ENCODE measurements at regions not wholly inside any gene's neighbourhood (a gene's known extent, or its start where the extent isn't known, plus 50 kb on each side); places are given as distances from the start of the nearest gene placed in this dataset.

GRCh38 chr6:66403966-66404365, 696.9 kb upstream of the EYS start:
- no peak for TF ChIP-seq EP300 (IDR thresholded peaks at IDR 0.05; ENCODE audit: borderline replicate concordance in 1 of 2, control insufficient read depth in 1 of 2, low read depth in 2 of 2, low read length in 2 of 2)
- no peak for TF ChIP-seq SPI1 (IDR thresholded peaks at IDR 0.05; ENCODE audit: borderline replicate concordance, insufficient read depth, low read depth, low read length)
- no peak for TF ChIP-seq MAX (IDR thresholded peaks at IDR 0.05; ENCODE audit: low read depth, low read length)
- no peak for TF ChIP-seq IRF3 (IDR thresholded peaks at IDR 0.05)
- no peak for TF ChIP-seq CTCF (IDR thresholded peaks at IDR 0.05 in 2 of 3, conservative IDR thresholded peaks at IDR 0.05 in 1 of 3; ENCODE audit: control insufficient read depth in 2 of 3, extremely low read depth in 1 of 3, insufficient read depth in 1 of 3, low read depth in 3 of 3, low read length in 3 of 3)
- TF ChIP-seq KAT2A (conservative IDR thresholded peaks at IDR 0.05; ENCODE audit: control insufficient read depth, low read depth, low read length) = no peak
- no peak for TF ChIP-seq CREB1 (IDR thresholded peaks at IDR 0.05; ENCODE audit: low read depth)
